ENCODE measurements at regions not wholly inside any gene's neighbourhood (a gene's known extent, or its start where the extent isn't known, plus 50 kb on each side); places are given as distances from the start of the nearest gene placed in this dataset.
"Not testable (repeated sequence)": the region's sequence is repeated elsewhere in the genome, so short reads cannot be mapped to it uniquely, and the experiment has no call there.

DNA sequence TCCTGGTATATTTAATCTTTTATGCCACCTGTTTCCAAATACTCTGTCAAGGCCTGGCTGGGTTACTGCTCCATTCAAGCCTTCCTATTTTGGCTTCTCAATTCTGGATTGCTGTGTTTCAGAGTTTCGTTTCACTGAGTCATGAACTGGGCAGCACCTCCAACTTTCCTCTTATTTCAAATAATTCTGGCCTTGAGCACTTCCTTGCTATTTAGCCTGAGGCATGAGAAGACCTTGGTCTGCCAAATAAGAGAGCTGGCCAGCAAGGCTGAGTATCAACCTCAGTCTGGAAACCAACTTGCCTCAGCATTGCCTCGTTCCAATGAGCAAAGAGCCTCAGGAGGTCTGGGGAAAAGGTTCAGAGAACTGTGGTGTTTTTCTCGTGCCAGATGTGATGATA, 66.6 kb downstream of the TNFAIP3 start:
- DNase-seq, result no peak

- no peak for DNase-seq
Observed at GRCh38 chr6:137936798-137937197, 69.7 kb downstream of the TNFAIP3 start.

- no peak for DNase-seq
Observed at GRCh38 chr6:137937834-137938233, 70.8 kb downstream of the TNFAIP3 start.

- no peak for DNase-seq
Observed at GRCh38 chr6:137938770-137939379, 71.8 kb downstream of the TNFAIP3 start.

DNA sequence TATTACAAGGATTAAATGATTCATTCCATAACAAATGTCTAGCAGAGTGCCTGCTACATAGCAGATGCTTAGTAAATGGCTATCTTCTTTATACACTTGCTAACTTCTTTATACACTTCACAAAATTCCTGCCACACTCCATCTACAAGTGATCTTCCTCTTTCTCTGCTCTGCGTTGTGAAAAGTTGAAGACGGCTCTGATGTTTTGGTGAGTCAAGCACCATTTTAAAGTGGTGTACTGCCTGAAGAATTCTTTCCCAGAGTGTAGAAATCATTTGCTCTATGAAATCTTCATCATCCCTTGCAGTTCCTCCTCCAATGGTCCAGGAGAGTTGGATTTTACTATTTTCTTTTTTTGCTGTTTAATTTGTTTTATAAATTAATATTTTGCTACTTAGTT, 74.9 kb downstream of the TNFAIP3 start:
- DNase-seq, result no peak

DNA sequence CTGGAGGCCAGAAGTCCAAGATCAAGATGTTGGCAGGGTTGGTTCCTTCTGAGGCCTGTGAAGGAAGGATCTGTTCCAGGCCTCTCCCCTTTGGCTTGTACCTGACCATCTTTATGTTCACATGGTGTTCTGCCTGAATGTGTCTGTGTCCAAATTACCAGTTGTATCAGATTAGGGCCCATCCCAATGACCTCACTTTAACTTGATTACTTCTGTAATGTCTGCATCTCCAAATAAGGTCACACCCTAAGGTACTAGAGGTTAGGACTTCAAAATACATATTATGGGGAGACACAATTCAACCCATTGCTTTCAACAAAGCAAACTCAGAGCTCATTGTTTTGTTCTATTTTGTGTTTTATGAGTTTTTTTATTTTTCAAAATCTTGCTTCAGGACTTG, 75.7 kb downstream of the TNFAIP3 start:
- no peak for DNase-seq

- not testable (repeated sequence) for DNase-seq
Observed at GRCh38 chr6:137944381-137944780, 77.3 kb downstream of the TNFAIP3 start.

DNA sequence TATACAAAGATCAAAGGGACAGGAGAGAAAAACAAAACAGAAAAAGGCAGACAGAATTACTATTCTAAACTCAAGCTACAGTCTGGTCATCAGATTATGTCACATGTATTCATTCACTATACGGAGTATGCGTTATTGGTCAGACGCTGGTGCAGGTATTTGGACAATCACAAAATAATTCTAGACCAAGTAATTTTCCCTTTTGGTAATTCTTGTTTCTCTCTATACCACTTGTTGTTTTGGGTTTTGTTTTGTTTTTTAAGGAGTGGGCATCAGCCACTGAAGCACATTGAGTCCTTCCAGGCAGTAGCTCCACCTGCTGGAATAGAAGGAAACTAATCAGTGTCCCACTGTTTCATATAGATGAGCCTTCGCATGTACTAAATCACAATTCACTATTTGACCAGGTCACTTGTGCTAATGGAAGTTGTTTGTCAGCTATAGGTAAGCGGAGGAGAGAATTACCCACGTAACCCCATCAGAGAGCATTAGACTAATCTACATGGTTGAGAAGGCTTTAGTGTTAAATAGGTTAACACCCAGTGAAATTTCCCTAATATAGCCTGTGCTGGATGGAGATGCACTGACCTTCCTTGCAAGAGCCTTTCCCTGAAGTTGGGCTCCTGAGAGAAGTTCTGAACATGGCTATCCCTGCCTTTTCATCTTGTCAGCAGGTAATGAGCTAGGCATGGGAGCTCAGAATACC, 77.9 kb downstream of the TNFAIP3 start:
- DNase-seq, result no peak

GRCh38 chr6:137949686-137950390, 82.8 kb downstream of the TNFAIP3 start:
- DNase-seq, result no peak

DNA sequence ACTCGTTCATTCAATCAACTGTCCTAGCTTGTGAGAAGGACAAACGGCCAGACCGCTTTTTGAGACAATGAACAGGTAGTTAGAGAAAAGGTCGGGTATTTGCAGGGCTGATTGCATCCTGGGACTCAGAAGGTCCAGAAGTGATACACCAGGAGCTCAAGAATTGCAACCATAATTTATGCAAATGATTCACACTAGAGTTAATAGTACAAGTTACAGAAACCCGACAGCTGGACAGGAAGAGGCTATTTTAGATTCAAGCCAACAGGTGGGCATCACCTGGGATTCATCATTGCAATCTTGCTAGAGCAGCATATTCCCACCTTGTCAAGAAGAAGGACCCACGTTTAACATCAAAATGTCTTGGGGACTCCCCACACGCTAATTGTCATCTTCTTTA, 83.5 kb downstream of the TNFAIP3 start:
- DNase-seq, result no peak

DNA sequence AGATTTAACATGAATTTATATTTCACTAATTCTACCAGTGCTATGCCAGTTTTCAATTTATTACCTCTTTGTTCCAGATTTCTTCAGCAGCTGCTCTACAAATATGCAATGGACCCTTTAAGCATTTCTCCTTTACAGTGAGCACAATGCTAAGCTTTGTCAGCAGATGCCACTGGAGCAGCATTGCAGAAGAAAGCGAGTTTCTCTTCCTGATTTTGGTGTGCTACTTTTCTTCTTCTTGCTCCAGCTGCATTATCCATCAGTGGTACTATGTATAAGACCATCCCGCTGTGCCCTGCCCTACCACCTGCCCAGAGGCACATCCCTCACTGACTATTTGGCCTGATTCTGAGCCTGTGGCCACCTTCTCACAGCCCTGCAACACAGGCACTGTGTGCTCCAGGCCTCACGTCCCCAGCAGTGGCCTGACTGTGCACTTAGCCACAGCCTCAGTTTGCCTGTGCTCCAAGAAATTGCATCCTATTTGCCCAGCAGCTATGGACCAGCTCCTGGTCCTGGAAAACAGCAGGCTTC, 84.1 kb downstream of the TNFAIP3 start:
- no peak for DNase-seq

GRCh38 chr6:137952247-137952646, 85.2 kb downstream of the TNFAIP3 start:
- no peak for DNase-seq

DNA sequence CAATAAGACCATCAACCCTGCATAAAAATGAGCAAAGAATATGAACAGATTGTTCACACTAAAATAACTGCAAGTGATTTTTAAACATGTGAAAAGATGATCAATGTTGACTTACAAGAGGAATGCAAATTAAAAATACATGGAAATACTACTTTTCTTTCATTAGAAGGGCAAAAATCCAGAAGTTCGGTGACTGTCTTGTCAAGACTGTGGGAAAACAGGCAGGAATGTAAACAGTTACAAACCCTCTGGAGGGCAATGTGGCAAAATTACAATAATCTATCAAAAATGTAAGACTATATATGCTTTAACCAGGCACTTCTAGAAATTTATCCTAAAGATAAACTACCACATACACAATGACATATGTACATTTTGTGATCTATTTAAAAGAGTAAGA, 86.7 kb downstream of the TNFAIP3 start:
- no peak for DNase-seq

- no peak for DNase-seq
Observed at GRCh38 chr6:137954253-137954652, 87.2 kb downstream of the TNFAIP3 start.

DNA sequence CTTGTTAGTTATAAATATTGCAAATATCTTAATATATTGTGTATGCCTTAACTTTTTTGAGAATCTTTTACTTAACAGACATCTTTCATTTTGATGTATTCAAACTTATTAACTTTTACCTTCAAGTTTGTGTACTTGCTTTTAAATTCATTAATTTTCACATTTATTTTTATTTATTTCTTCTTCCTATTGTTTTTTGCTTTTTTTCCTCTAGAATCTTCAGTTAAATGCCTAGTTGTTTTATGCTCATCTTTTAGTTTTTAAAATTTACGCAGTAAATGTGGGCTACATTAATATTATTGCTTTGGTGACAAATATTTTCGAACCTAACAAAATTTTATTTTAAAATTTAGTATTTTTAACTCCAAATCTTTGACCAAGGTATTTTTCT, 89.0 kb downstream of the TNFAIP3 start:
- DNase-seq, result no peak

DNA sequence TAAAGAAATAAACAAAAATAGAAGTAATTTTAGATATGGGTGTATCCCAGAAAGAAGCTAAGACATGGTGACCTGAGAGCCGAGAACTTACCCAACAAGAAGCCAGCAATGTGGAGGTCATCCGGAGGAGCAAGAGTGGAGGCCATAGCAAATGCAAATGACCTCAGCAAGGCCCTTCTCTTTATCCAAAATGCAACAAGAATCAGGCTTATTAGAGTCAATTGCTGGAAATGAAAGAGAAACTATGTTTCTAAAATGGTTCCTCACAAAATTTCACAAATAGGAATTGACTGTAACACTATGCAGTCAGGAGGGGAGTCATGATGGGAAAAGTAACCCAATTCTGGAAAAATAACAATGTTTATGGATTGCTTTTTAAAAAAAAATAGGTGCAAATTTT, 90.4 kb downstream of the TNFAIP3 start:
- DNase-seq, result no peak

GRCh38 chr6:137958811-137959565, 91.9 kb downstream of the TNFAIP3 start:
- no peak for DNase-seq

GRCh38 chr6:137962725-137963124, 95.7 kb downstream of the TNFAIP3 start:
- no peak for DNase-seq

GRCh38 chr6:137964876-137965275, 97.8 kb downstream of the TNFAIP3 start:
- DNase-seq, result no peak

GRCh38 chr6:137967689-137968454, 100.8 kb downstream of the TNFAIP3 start:
- DNase-seq, result no peak

DNA sequence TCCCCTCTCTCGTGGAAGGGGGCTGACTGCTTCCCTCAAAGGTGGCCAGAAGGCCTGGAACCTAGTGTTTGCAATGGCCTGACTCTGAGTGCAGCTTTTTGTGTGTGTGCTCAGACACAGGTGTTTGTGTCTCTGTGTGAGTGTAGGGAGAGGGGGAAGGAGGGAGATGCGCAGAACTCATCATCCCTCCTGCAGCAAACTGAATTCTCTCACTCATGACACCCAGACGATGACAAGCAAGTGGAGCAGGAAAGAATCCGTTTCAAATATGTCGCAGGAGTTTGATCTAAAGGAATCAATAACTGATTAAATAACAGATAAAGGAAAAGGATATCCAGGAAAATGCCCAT, 101.4 kb downstream of the TNFAIP3 start:
- no peak for DNase-seq

- no peak for DNase-seq
Observed at GRCh38 chr6:137968901-137969300, 101.8 kb downstream of the TNFAIP3 start.

DNA sequence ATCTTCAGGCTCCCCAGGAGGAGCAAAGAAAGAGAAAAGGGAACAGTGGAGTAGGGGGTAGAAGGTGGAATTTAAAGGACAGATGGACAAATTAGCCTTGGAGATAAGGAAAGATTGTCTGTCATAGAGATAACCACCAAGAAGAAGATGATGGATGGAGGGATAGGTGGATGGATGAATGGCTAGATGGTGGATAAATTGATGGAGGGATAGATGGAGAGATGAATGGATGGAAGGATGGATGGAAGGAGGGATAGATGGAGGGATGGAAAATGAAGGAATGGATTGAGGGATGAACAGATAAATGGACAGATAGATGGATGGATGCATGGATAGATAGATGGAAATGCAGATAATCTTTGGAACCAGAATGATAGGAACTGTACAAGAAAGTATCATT, 102.8 kb downstream of the TNFAIP3 start:
- DNase-seq, result no peak

Measured in activated CD4-positive, alpha-beta T cell treated with anti-CD3 and anti-CD28 coated beads, Interleukin-2, amount 50 U/mL, for 48 hours (primary cell).